Left lung (tissue), 4 donors: ENCODE measurements at regions not wholly inside any gene's neighbourhood (a gene's known extent, or its start where the extent isn't known, plus 50 kb on each side); places are given as distances from the start of the nearest gene placed in this dataset.

ENCODE experiments used
- ATAC-seq: fragments of 200-7000 bp; cut with Tn5 transposase; one replicate; pipeline ENCODE4 v1.9.1; 2020; ENCODE audit warnings: moderate library complexity
- DNase-seq, 4 donors: peaks; one replicate each; pipeline ENCODE4 v3.0.0-alpha.2; 2013 to 2020
- H3K27ac ChIP-seq, 2 donors: fragments of 200-600 bp; sonication (generic) in 1 of 2; one replicate each; pipeline versions ENCODE4 v1.5.0 to v1.8.0; 2020 to 2021
- H3K27me3 ChIP-seq, 2 donors: fragments of 200-600 bp; sonication (generic) in 1 of 2; one replicate each; pipeline versions ENCODE4 v1.5.0 to v1.8.0; 2020 to 2021
- H3K36me3 ChIP-seq, 2 donors: fragments of 200-600 bp; sonication (generic) in 1 of 2; one replicate each; pipeline versions ENCODE4 v1.5.0 to v1.8.0; 2020 to 2021
- H3K4me1 ChIP-seq, 2 donors: fragments of 200-600 bp; one replicate each; pipeline ENCODE4 v1.8.0; 2021
- H3K4me3 ChIP-seq, 2 donors: fragments of 200-600 bp; sonication (generic) in 1 of 2; one replicate each; pipeline versions ENCODE4 v1.5.0 to v1.8.0; 2020 to 2021; ENCODE audit warnings: mild to moderate bottlenecking in 1 of 2
- H3K9me3 ChIP-seq, 2 donors: fragments of 200-600 bp; sonication (generic) in 1 of 2; one replicate each; pipeline versions ENCODE4 v1.5.0 to v1.8.0; 2020 to 2021
- CTCF ChIP-seq, 2 donors: fragments of 200-600 bp; sonication (generic) in 1 of 2; IDR thresholded peaks; one replicate each; pipeline versions ENCODE4 v1.5.0 to v1.8.0; 2021; ENCODE audit warnings: antibody characterized with exemption in 2 of 2
- intact Hi-C, 2 donors: fragments of 100-400 bp; cut with DNase I; formaldehyde crosslinking; loops; one replicate each; pipeline versions ENCODE4 v1.11.2 to v1.14.2; 2022
- donor health status: DM: no; HTN: yes; CAD: no.
- donor health status: DM: no; HTN: no; CAD: no.

GRCh38 chrY:19567943-19568342 is 176.6 kb downstream of the KDM5D start:
- no peaks in the 10 kb centered on the region for H3K9me3 ChIP-seq
- no peaks in the 10 kb centered on the region for H3K27me3 ChIP-seq
- DNase-seq (peak in 1 of 4 donors; percentile 22), ATAC-seq (no peak)
- no peak for TF ChIP-seq CTCF (IDR thresholded peaks at IDR 0.05)
- no peaks in the 10 kb centered on the region for H3K36me3 ChIP-seq
- peak overlapping the region in 1 of 2 donors; percentile 63 for H3K4me3 ChIP-seq
- intact Hi-C loops = no loop called here
- H3K4me1 ChIP-seq = no peaks in the 10 kb centered on the region
- H3K27ac ChIP-seq = peak overlapping the region in 1 of 2 donors; percentile 88

- TF ChIP-seq CTCF (IDR thresholded peaks at IDR 0.05) = no peak
- H3K4me1 ChIP-seq = no peaks in the 10 kb centered on the region
- DNase-seq (peak in 2 of 4 donors; percentile 93 to 94), ATAC-seq (no peak)
- no peaks in the 10 kb centered on the region for H3K36me3 ChIP-seq
- intact Hi-C loops = no loop called here
- peak overlapping the region in 1 of 2 donors; percentile 63 for H3K4me3 ChIP-seq
- H3K27me3 ChIP-seq = no peaks in the 10 kb centered on the region
- peak overlapping the region in 1 of 2 donors; percentile 88 for H3K27ac ChIP-seq
- H3K9me3 ChIP-seq = no peaks in the 10 kb centered on the region
These were observed 177.2 kb downstream of the KDM5D start for GRCh38 chrY:19567051-19567921.

- H3K4me1 ChIP-seq = no peaks in the 10 kb centered on the region
- no peak overlapping the region for H3K27ac ChIP-seq
- no peaks in the 10 kb centered on the region for H3K9me3 ChIP-seq
- DNase-seq = no peak
- no peak for TF ChIP-seq CTCF (IDR thresholded peaks at IDR 0.05)
- no peak overlapping the region for H3K4me3 ChIP-seq
- intact Hi-C loops = no loop called here
- no peaks in the 10 kb centered on the region for H3K27me3 ChIP-seq
- ATAC-seq = no peak
- no peaks in the 10 kb centered on the region for H3K36me3 ChIP-seq
These were observed 185.4 kb downstream of the KDM5D start for GRCh38 chrY:19559161-19559560.

GRCh38 chrY:19549671-19550466 is 194.7 kb downstream of the KDM5D start:
- H3K36me3 ChIP-seq = no peaks in the 10 kb centered on the region
- no peak overlapping the region for H3K4me3 ChIP-seq
- no peaks in the 10 kb centered on the region for H3K4me1 ChIP-seq
- ATAC-seq (no peak), DNase-seq (no peak)
- no peak overlapping the region for H3K27ac ChIP-seq
- no peaks in the 10 kb centered on the region for H3K27me3 ChIP-seq
- no peak for TF ChIP-seq CTCF (IDR thresholded peaks at IDR 0.05)
- H3K9me3 ChIP-seq = no peaks in the 10 kb centered on the region
- intact Hi-C loops = no loop called here
